ENCODE measurements at regions not wholly inside any gene's neighbourhood (a gene's known extent, or its start where the extent isn't known, plus 50 kb on each side); places are given as distances from the start of the nearest gene placed in this dataset.
"Not testable (repeated sequence)": the region's sequence is repeated elsewhere in the genome, so short reads cannot be mapped to it uniquely, and the experiment has no call there.

GRCh38 chrY:3368459-3368858 lies 210.4 kb upstream of the TGIF2LY start:
- DNase-seq (ENCODE audit: low spot score): not testable (repeated sequence)

GRCh38 chrY:3391508-3391907 lies 187.4 kb upstream of the TGIF2LY start:
- DNase-seq (ENCODE audit: low spot score): not testable (repeated sequence)

- DNase-seq (ENCODE audit: low spot score): not testable (repeated sequence)
Observed at GRCh38 chrY:3404241-3404640, 174.6 kb upstream of the TGIF2LY start.

GRCh38 chrY:3405585-3405984 lies 173.3 kb upstream of the TGIF2LY start:
- DNase-seq (ENCODE audit: low spot score): not testable (repeated sequence)

- not testable (repeated sequence) for DNase-seq (ENCODE audit: low spot score)
Observed at GRCh38 chrY:3406896-3407452, 171.9 kb upstream of the TGIF2LY start.

- DNase-seq (ENCODE audit: low spot score): not testable (repeated sequence)
Observed at GRCh38 chrY:3410322-3410892, 168.5 kb upstream of the TGIF2LY start.
